H1 (cell line): ENCODE measurements at regions not wholly inside any gene's neighbourhood (a gene's known extent, or its start where the extent isn't known, plus 50 kb on each side); places are given as distances from the start of the nearest gene placed in this dataset.

ENCODE experiments used
- CTCF ChIA-PET: fragments of 300-600 bp; sonication (Branson Sonifier 250); formaldehyde crosslinking; loops from one replicate; lab custom pipeline; 2021; ENCODE audit not compliant: partially characterized antibody; lab: Charles Lee
- POLR2A ChIA-PET: fragments of 300-600 bp; sonication (Branson Sonifier 250); formaldehyde crosslinking; loops from one replicate; lab custom pipeline; 2021; ENCODE audit warnings: inconsistent platforms; ENCODE audit not compliant: partially characterized antibody; lab: Charles Lee
- DNase-seq, 2 experiments: peaks; one replicate each; pipeline versions ENCODE4 v3.0.0 to v3.0.0-alpha.2; 2010 to 2022; ENCODE audit warnings: low spot score in 2 of 2, low read depth in 1 of 2, mixed read lengths in 1 of 2
- FAIRE-seq: peaks from 2 replicates; lab custom pipeline; 2011; peaks lifted over from hg19 to GRCh38; lab: Jason Lieb, UNC
- H2AFZ ChIP-seq: 2 replicates; pipeline ENCODE4 v1.8.1; 2012; ENCODE audit warnings: low read length, inconsistent platforms
- H2AK5ac ChIP-seq: 2 replicates; pipeline ENCODE4 v1.6.1; 2013; ENCODE audit warnings: low read depth, low read length
- H2BK120ac ChIP-seq: replicated peaks from 2 replicates; pipeline ENCODE3; 2013; ENCODE audit warnings: low read depth, low read length, inconsistent platforms
- H2BK12ac ChIP-seq: 2 replicates; pipeline ENCODE4 v1.6.1; 2013; ENCODE audit warnings: low read depth, low read length
- H2BK15ac ChIP-seq: 2 replicates; pipeline ENCODE4 v1.6.1; 2013; ENCODE audit warnings: low read length
- H2BK20ac ChIP-seq: 2 replicates; pipeline ENCODE4 v1.6.1; 2013; ENCODE audit warnings: low read length
- H2BK5ac ChIP-seq: 2 replicates; pipeline ENCODE4 v1.6.1; 2013; ENCODE audit warnings: low read depth, low read length
- H3K14ac ChIP-seq: 2 replicates; pipeline ENCODE4 v1.6.1; 2013; ENCODE audit warnings: inconsistent platforms; ENCODE audit not compliant: insufficient read length
- H3K18ac ChIP-seq: 2 replicates; pipeline ENCODE4 v1.6.1; 2013; ENCODE audit warnings: low read length; ENCODE audit errors: extremely low read depth
- H3K23ac ChIP-seq: 2 replicates; pipeline ENCODE4 v1.6.1; 2013; ENCODE audit warnings: inconsistent platforms; ENCODE audit not compliant: insufficient read length
- H3K23me2 ChIP-seq: 2 replicates; pipeline ENCODE4 v1.6.1; 2013; ENCODE audit warnings: low read depth, low read length
- H3K27ac ChIP-seq: 2 replicates; pipeline ENCODE4 v1.6.1; 2011; ENCODE audit warnings: low read depth, low read length, inconsistent platforms
- H3K27me3 ChIP-seq, 4 experiments: replicated peaks in 1 of 4; 1 replicate in 1 of 4; 2 replicates in 3 of 4; pipeline versions ENCODE4 v1.6.1 to v1.8.1; 2011 to 2013; ENCODE audit warnings: low read length in 3 of 4, mild to moderate bottlenecking in 3 of 4, inconsistent platforms in 2 of 4, mixed read lengths in 2 of 4, moderate library complexity in 1 of 4; ENCODE audit not compliant: control insufficient read depth in 3 of 4, insufficient read depth in 3 of 4; ENCODE audit errors: extremely low read depth in 1 of 4
- H3K36me3 ChIP-seq, 4 experiments: 2 replicates each; pipeline versions ENCODE4 v1.6.1 to v1.8.1; 2011 to 2013; ENCODE audit warnings: mild to moderate bottlenecking in 4 of 4, low read length in 3 of 4, moderate library complexity in 2 of 4, control low read depth in 1 of 4, inconsistent platforms in 1 of 4; ENCODE audit not compliant: insufficient read depth in 4 of 4, control insufficient read depth in 2 of 4
- H3K4ac ChIP-seq: replicated peaks from 2 replicates; pipeline ENCODE3; 2013; ENCODE audit warnings: low read length, low read depth, mixed read lengths, inconsistent platforms; ENCODE audit not compliant: insufficient read length
- H3K4me1 ChIP-seq, 4 experiments: replicated peaks in 1 of 4; 1 replicate in 1 of 4; 2 replicates in 3 of 4; pipeline versions ENCODE4 v1.6.1 to v1.8.1; 2011 to 2013; ENCODE audit warnings: low read length in 3 of 4, inconsistent platforms in 2 of 4, mixed read lengths in 1 of 4; ENCODE audit not compliant: insufficient read depth in 4 of 4, control insufficient read depth in 3 of 4
- H3K4me2 ChIP-seq, 2 experiments: 2 replicates each; pipeline versions ENCODE4 v1.6.1 to v1.8.1; 2011 to 2013; ENCODE audit warnings: low read depth in 2 of 2, low read length in 2 of 2, control low read depth in 1 of 2, inconsistent platforms in 1 of 2, mild to moderate bottlenecking in 1 of 2; ENCODE audit not compliant: insufficient read depth in 1 of 2
- H3K4me3 ChIP-seq, 4 experiments: fragments of 200-600, 300-600 bp in 1 of 4; sonication (generic), shearing (Covaris generic), sonication (Bioruptor Twin) in 1 of 4; 2 replicates each; pipeline versions ENCODE4 v1.5.1 to v1.8.1; 2011 to 2016; ENCODE audit warnings: low read length in 4 of 4, low read depth in 3 of 4, control low read depth in 2 of 4, inconsistent platforms in 2 of 4, mild to moderate bottlenecking in 2 of 4, mixed read lengths in 1 of 4, moderate library complexity in 1 of 4; ENCODE audit not compliant: insufficient read depth in 2 of 4; ENCODE audit errors: extremely low read depth in 1 of 4
- H3K56ac ChIP-seq: replicated peaks from 2 replicates; pipeline ENCODE3; 2013; ENCODE audit warnings: low read depth, mild to moderate bottlenecking, mixed read lengths, low read length, inconsistent platforms; ENCODE audit not compliant: insufficient read length
- H3K79me1 ChIP-seq: 2 replicates; pipeline ENCODE4 v1.6.1; 2013; ENCODE audit warnings: low read depth, low read length, control low read depth
- H3K79me2 ChIP-seq, 2 experiments: 2 replicates each; pipeline versions ENCODE4 v1.6.1 to v1.8.1; 2012 to 2013; ENCODE audit warnings: low read length in 2 of 2, mild to moderate bottlenecking in 2 of 2, inconsistent platforms in 1 of 2; ENCODE audit not compliant: insufficient read depth in 2 of 2, control insufficient read depth in 1 of 2
- H3K9ac ChIP-seq, 4 experiments: replicated peaks in 1 of 4; 1 replicate in 1 of 4; 2 replicates in 3 of 4; pipeline versions ENCODE4 v1.6.1 to v1.8.1; 2011 to 2013; ENCODE audit warnings: low read depth in 3 of 4, low read length in 3 of 4, control low read depth in 2 of 4, mild to moderate bottlenecking in 2 of 4, moderate library complexity in 2 of 4, inconsistent platforms in 1 of 4; ENCODE audit errors: extremely low read depth in 1 of 4
- H3K9me3 ChIP-seq, 2 experiments: 2 replicates each; pipeline versions ENCODE4 v1.6.1 to v1.8.1; 2012 to 2013; ENCODE audit warnings: mild to moderate bottlenecking in 2 of 2, moderate library complexity in 2 of 2, control low read depth in 1 of 2, inconsistent platforms in 1 of 2, low read depth in 1 of 2, low read length in 1 of 2, mixed read lengths in 1 of 2; ENCODE audit not compliant: insufficient read depth in 2 of 2
- H4K20me1 ChIP-seq, 2 experiments: replicated peaks in 1 of 2; 2 replicates each; pipeline versions ENCODE3 to v1.8.1; 2011 to 2013; ENCODE audit warnings: inconsistent platforms in 2 of 2, low read length in 2 of 2, mild to moderate bottlenecking in 1 of 2; ENCODE audit not compliant: insufficient read depth in 2 of 2, control insufficient read depth in 1 of 2
- H4K5ac ChIP-seq: 2 replicates; pipeline ENCODE4 v1.6.1; 2013; ENCODE audit warnings: low read length, low read depth, mixed read lengths, inconsistent platforms; ENCODE audit not compliant: insufficient read length
- H4K8ac ChIP-seq: 2 replicates; pipeline ENCODE4 v1.8.0; 2013; ENCODE audit warnings: mild to moderate bottlenecking, moderate library complexity, low read length, inconsistent platforms; ENCODE audit not compliant: insufficient read depth; ENCODE audit errors: extremely low read depth
- H4K91ac ChIP-seq: replicated peaks from 2 replicates; pipeline ENCODE3; 2013; ENCODE audit warnings: low read length, mixed read lengths, inconsistent platforms; ENCODE audit not compliant: insufficient read length
- EZH2 ChIP-seq: fragments of 200-600 bp; sonication (generic); IDR thresholded peaks from 2 replicates; pipeline ENCODE4 v1.7.1; 2012; ENCODE audit warnings: low read depth, mild to moderate bottlenecking, moderate library complexity, low read length, inconsistent platforms; ENCODE audit not compliant: severe bottlenecking
- JUN ChIP-seq: IDR thresholded peaks from 2 replicates; pipeline ENCODE4 v1.6.1; 2011; ENCODE audit warnings: low read depth, mild to moderate bottlenecking, improper control_type of control experiment, low read length
- JUND ChIP-seq: IDR thresholded peaks from 2 replicates; pipeline ENCODE4 v1.6.1; 2011; ENCODE audit warnings: mild to moderate bottlenecking, improper control_type of control experiment, low read length
- NRF1 ChIP-seq: IDR thresholded peaks from 2 replicates; pipeline ENCODE4 v1.6.1; 2011; ENCODE audit warnings: mild to moderate bottlenecking, low read depth, low read length, improper control_type of control experiment
- WGBS, 2 experiments: shearing (Covaris generic) in 1 of 2; methylation state at CpG; one replicate each; pipeline versions ENCODE4 v1.1.6 to v1.1.7; 2013 to 2015; ENCODE audit warnings: low lambda C conversion rate in 2 of 2, mixed read lengths in 2 of 2, inconsistent platforms in 1 of 2, low coverage in 1 of 2, missing lambda C conversion rate in 1 of 2; ENCODE audit not compliant: insufficient replicate concordance in 2 of 2, insufficient coverage in 1 of 2, insufficient read length in 1 of 2; ENCODE audit errors: extremely low coverage in 1 of 2, missing lambda C conversion rate in 1 of 2; 5-methylcytosine and 5-hydroxymethylcytosine counted together

DNA sequence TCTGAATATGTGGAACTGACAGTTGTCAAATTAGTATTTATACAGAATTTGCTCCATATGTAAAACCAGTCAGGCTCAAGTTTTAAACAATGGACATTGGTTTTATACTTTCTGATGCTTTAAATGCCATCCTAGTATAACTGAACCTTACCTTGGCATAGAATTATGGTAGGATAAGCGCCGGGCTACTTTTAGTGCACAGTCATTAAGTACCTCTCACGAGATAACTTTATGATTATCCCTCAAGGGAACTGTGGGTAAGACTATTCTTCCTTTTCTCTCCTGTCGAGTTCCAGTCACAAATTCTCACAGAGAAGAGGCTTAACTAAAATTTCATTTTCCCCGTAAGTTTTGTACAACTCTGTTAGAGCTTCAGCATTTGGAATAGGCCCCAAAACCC is 110.6 kb upstream of the PTPRK start:
- Histone ChIP-seq H2BK20ac (no peak overlapping the region), H3K27ac (no peak overlapping the region), H2BK15ac (no peak overlapping the region), H4K8ac (no peak overlapping the region), H3K36me3 (no peaks in the 10 kb centered on the region), H2AK5ac (no peak overlapping the region), H3K79me2 (no peaks in the 10 kb centered on the region), H4K20me1 (no peaks in the 10 kb centered on the region), H3K14ac (no peak overlapping the region), H3K4me2 (no peak overlapping the region), H2AFZ (no peak overlapping the region), H3K56ac (no peak overlapping the region), H3K9me3 (no peaks in the 10 kb centered on the region), H3K4me1 (no peaks in the 10 kb centered on the region), H2BK5ac (no peak overlapping the region), H3K79me1 (no peaks in the 10 kb centered on the region), H3K9ac (no peak overlapping the region), H3K27me3 (no peaks in the 10 kb centered on the region), H2BK12ac (no peak overlapping the region), H4K91ac (no peak overlapping the region), H3K23me2 (no peaks in the 10 kb centered on the region; the same call in 1 of the 2 replicates), H2BK120ac (no peak overlapping the region), H3K23ac (no peak overlapping the region), H3K18ac (no peak overlapping the region), H4K5ac (no peak overlapping the region), H3K4ac (no peak overlapping the region), H3K4me3 (no peak overlapping the region)
- 87% methylated on average over 5 of the region's 5 CpGs; no CpG with 5 or more reads in 1 of the 2 experiments for WGBS, 2 experiments
- no peak for FAIRE-seq
- ChIA-PET POLR2A (no interaction called here), CTCF (interaction anchor here (0.7 kb wide), 2 partner anchors 10 to 73 kb away, joined by 3 read pairs; no protein-coding TSS in a partner anchor)
- TF ChIP-seq JUND (no peak), EZH2 (no peak), JUN (no peak), NRF1 (no peak)
- no peak for DNase-seq
